HuH-7 (cell line): ENCODE measurements at regions not wholly inside any gene's neighbourhood (a gene's known extent, or its start where the extent isn't known, plus 50 kb on each side); places are given as distances from the start of the nearest gene placed in this dataset.

Experiments used
- DNase-seq: peaks from one replicate; pipeline ENCODE4 v3.0.0; 2011; ENCODE audit warnings: low spot score

DNA sequence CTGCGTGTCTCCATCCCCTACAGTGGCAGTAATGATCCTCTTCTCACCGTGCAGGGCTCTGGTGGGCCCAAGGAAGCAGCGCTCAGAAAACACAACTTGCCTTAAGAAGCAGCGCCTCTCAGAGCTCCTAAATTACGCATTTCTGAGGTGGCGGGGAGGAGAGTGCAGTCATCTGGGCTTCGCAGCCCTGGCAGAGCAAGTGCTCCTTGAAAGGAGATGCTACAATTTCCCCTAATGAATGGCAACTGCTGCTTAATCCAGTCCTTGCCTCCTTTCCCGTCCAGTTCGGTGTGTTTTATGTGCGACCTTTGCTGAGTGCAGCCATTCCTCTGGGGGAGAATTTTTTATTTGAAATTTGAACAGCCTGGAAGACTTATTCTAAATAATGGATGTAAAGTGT lies 287.3 kb downstream of the PTPRU start:
- no peak for DNase-seq

DNA sequence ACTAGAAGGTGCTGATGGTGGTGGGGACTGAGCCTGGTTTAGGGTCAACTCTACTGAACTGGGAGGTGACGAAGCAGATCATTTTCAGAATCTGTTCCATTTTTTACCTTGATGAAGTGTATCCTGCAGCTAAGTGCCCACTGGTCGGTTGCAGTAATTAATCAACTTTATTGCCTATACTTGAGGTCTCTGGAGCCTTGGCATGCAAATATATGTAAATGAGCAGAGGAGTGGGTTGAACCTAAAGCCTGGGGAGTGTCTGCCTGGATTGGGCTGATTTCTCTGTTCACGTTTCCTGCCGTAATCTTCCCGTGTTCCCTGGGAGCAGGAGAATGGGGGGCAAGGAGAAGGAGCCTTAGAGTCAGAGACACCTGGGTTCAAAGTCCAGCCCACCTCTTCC lies 286.8 kb downstream of the PTPRU start:
- DNase-seq: no peak

DNA sequence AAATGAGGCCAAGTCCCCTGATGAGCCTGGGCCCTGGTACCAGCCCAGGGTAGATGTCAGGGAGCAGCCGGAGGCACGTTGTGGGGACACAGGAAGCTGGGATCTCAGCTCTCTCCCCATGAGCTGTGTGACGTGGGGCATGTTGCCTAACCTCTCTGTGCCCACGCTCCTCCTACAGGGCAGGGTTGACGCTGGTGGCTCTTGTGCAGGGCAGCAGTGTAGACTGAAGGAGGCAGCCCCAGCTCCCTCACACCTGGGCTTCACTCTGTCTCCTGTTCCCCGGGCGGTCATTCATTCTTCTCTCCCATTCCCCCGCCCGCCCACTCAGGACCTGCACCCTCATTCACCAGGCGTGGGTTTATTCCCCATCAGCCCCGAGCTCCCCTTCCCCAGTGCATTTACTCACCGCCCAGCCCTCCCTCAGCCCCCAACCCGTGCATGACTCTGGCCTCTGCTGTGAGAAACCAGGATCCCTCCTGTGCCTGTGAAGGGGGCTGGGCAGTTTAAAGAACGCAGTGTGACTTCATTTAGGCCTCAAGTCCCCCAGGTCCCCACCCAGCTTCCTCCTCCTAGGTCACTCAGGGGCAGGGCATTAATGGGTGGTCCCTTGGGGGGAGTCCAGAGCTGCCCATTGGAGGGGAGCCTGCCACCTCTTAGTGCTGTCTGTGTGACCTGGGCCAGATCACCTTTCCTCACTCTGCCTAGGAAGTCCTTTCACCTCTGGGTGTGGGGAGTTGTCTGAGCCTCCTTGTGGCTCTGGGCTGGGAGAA lies 285.7 kb downstream of the PTPRU start:
- no peak for DNase-seq

DNA sequence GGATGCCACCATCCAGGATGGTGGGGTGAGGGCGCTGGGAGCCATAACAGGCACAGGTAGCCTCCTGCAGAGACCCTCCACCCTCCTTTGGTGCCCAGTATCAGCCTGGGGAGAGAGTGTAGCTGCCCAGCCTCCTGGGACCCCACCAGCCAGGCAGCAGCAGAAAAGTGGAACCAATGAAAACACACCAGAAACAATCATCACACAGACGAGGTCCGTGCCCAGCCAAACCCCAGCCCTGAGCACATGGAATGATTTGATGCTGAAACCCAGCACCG lies 285.1 kb downstream of the PTPRU start:
- no peak for DNase-seq

DNA sequence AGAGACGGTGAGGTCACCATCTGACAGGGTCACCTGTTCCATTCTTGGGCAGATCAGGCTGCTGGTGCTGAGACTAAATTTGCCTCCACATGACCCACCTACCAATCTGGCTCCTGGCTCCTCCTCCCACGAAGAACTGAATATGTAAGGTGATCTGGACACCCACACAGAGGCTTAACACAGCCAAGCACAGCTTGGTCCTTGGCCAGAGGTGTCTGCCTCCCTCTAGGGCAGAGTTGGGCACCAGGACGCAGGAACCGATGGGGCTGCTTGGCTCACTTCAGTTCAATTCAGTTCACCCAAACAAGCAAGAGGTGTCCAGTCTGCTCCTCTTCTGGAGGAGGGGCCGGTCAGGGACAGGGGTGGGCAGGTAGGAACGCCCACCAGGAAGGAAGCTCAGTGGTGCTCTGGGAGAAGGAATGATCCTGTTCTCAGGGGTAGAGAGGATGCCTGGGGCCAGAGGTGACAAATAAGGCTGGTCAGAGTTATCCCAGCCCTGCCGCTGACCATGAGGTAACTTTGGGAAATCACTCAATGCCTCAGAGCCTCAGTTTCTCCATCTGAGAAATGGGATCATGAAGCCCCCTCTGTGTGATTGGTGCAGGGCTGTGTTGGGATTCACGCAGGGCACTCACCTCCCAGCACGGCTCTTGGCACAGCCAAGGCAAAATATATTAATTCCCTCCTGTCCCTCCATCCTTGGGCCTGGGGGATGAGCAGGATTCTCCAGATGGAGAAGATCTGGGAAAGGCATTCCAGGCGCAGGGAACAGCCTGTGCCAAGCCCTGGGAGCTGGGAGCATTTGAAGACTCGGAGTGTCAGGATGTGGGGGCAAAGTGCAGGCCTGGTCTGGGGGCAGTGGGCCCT lies 284.5 kb downstream of the PTPRU start:
- DNase-seq: no peak

DNA sequence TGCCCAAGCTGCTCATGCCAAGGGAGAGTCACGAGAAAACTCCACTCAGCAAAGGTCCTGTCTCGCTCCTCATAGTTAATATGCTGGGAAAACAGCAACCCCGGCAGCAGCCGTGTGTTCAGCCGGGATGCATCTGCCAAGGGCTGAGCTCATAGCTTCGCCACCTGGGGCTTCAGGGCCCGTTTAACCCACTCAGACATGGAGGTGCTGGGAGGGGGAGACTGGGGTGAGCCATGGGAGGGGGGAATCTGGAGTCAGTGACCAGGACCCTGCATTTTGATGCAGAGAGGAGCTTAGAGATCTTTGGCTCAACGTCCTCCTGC lies 283.4 kb downstream of the PTPRU start:
- DNase-seq: no peak

DNA sequence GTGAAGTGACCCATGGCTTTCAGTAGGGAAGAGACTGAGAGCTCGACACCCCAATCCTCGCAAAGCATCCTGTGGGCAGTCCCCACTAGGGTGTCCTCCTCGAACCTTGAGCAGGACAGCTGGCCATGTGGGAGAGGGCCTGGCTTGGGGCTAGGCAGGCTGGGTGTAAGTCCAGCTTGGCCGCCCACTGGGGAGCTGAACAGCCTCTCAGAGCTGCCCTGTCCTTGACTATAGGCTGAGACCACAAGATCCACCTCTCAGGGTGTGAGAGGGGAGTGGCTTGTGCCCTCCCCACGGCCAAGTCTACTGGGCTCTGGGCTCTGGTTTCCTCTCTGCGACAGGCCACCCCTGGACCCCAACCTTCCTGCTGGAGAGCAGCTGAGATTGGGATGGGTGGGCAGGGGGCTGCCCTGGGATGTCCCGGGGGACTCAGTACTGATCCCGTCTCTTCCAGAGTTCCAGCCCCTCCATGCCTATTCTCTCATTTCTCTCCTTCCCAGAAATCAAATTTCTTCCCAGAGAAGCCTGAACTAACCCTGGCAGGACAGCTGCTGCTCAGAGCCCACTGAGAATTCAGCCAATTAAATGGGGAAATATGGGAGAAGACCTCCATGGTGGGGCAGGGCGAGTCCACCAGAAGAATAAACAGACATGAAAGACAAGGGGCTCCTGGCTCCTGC lies 282.9 kb downstream of the PTPRU start:
- no peak for DNase-seq

DNA sequence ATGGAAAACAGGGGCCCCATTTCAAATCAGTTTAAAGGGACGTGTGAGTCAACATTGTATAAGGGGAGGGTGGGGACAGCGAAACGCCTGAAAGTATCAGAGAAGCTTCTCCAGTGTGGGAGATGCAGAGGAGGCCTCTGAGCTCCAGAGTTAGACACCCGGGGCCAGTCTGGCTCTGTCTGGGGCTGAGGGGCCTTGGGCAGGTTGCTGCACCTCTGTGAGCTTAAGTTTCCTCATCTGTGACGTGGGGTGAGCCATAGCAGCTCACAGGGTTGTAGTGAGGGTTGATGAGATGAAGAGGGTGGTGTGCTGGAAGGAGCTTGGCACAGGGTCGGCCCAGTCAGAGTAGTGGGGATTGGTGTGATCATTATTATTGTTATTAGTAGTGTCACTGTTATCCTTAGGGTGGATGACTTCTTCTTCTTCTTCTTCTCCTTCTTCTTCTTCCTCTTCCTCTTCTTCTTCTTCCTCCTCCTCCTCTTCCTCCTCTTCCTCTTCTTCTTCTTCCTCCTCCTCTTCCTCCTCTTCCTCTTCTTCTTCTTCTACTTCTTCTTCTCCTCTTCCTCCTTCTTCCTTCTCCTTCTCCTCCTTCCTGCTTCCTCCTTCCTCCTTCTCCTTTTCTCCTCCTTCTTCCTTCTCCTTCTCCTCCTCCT lies 282.0 kb downstream of the PTPRU start:
- no peak for DNase-seq

DNA sequence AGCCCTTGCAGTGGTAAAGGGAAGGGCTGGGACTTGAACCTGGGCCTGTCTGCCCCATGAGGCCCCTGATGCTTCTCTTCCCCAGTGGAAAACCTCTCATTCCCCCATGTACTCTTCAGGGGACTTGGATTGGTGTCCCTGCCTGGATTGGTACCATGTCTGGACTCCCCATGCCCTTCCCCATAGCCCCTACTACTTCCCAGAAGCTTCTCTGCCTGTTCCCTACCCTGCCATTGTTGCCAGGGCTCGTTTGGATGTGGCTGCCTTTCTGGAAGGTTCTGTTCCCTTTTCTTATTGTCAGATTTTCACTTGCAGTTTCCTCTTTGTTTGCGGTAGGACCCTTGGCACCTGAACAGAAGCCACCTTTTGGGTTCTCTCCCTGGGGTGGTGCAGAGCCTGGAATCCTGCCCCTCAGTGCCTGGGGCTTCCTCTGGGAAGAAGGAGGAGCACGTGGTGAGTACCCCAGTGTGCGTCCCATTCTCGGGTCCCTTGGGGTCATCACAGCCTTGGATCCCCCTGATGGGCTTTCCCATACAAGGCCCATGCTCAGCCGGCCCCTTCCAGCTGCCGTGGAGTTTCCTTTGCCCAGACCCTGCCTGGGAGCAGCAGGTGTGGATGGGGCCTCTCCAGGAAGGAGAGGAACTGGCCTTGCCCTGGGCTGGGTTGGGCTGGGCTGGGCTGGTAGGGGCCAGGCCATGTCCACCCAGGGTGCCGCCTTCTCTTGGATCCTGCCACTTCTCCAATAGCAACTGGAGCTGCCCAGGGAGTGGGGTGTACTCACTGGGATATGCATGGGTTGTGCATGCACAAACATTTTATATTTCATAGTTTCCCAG lies 281.1 kb downstream of the PTPRU start:
- no peak for DNase-seq

DNA sequence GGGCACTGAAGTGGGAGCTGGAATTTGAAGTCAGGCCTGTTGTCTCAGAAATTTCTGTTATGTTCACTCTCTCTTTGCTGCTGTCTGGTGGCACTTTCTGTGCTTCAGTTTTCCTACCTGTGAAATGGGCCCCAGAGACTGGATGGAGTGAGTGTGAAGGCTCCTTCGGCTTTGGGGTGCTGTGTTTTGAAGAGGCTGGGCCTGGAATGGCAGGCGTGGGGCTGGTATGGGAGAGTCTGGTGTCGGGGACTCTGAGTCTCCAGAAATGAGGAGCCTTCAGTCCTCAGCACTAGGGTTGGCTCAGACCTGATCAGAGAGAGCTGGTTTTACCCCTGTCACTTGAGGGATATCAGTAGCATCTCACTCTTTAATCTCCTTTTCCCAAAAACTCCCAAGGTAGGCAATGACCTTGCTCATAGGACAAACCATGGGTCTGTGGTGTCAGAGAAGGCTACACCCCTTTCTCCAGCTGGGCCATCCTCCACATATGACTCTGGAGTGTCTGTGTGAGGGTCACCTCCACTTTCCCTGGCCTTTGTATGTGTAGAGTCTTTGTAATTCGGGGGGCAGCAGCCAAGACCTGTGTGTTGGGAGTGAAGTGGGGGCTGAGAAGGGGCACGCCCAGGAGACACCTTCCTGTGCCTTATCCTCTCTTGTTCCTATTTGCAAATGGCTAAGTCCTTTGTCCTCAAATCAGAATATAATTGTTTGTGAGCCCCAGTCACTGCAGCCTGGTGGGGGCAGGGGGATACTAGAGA lies 279.9 kb downstream of the PTPRU start:
- no peak for DNase-seq

DNA sequence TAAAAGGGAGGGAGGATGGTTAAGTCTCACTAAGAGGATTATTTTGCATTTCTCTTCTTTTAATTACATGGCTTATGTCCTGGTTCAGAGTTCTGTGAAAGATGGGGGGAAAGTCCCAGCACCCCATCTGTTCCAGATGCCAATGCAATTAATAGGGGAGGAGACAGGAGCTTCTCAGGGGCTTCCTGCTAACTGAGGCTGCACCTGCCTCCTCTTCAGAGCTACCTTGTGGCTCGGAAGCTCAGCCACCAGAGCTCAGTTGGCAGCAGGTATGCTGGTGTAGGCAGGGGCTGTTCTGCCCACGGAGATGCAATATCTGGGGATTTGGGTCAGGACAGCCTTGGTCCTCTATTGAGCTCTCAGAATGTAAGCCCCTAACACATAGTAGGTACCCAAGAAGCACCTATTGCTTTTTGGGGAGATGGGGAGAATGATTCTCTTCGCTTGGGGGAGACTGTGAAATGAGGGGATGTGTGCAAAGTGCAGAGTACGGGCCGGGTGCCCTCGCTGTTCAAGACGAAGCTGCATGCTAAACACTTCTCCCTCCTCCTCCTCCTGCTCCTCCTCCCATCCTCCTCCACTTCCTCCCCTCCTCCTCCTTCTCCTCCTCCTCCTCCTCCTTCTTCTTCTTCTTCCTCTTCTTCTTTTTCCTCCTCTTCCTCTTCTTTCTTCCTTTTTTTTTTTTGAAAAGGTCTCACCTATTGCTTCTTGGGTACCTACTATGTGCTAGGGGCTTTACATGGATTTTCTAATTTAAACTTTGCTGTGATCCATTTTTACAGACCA lies 279.0 kb downstream of the PTPRU start:
- DNase-seq: no peak

DNA sequence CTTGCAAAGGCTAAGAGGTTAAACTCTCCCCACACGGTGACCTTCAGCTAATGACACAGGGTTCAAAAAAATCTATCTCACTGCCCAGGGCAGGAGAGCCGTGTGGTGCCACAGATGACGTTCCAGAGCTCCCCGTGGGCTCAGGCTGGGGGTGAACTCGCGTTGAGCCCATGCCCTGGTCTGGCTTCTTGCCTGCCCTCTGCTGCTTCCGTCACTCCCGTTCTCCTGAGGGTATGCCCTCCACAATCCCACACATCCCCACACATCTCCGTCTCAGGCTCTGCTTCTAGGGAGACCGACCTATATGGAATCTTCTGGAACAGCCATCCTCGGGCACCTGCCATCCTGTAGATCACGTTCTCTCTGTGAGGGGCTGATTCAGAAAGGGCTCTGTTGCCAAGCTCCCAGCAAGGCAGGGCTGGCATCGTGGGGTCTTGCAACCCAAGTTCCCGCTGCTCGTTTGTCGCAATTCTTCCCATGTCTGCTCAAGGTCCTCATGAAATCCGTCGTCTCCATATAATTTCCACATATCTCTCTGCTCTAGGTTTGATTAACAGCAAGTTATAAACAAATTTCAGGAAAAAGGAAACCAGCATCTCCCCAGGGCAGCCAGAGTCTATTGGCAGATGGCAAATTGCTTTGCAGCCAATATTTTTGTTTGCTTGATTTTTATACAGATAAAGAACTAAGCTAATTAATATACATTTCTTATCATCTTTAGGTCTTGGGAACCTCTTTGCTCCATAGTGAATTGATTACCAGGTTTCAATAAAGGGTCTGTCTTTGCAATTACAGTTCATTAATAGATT lies 278.2 kb downstream of the PTPRU start:
- no peak for DNase-seq

DNA sequence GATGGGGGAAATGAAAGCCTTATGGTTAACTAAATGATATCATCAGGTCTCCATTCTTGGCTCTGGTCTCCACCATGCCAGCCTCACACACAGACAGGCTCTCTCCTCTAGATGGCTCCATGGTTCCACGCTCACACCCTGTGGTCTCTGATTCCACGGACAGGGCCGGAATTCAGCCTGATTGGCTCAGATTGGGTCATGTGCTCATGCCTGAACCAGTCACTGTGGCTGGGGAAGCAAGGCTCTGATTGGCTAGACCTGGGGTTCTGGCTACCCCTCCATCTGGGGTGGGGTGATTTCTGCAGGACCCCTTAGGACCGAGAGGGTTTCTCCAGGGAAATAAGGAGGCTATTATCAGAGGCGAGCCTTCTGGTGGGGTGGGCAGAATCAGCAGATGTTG lies 277.0 kb downstream of the PTPRU start:
- DNase-seq: peak; percentile 20

DNA sequence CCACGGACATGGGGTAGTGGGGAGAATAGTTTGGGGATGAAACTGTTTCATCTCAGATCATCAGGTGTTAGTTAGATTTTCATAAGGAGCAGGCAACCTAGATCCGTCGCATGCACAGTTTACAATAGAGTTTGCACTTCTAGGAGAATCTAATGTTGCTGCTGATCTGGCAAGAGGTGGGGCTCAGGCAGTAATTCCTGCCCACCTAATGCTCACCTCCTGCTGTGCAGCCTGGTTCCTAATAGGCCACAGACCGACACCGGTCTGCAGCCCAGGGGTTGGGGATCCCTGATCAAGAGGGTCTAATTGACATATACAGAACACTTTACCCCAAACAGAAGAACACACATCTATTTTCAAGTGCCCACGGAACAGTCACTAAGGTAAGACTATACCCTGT lies 275.1 kb downstream of the PTPRU start:
- DNase-seq: no peak

DNA sequence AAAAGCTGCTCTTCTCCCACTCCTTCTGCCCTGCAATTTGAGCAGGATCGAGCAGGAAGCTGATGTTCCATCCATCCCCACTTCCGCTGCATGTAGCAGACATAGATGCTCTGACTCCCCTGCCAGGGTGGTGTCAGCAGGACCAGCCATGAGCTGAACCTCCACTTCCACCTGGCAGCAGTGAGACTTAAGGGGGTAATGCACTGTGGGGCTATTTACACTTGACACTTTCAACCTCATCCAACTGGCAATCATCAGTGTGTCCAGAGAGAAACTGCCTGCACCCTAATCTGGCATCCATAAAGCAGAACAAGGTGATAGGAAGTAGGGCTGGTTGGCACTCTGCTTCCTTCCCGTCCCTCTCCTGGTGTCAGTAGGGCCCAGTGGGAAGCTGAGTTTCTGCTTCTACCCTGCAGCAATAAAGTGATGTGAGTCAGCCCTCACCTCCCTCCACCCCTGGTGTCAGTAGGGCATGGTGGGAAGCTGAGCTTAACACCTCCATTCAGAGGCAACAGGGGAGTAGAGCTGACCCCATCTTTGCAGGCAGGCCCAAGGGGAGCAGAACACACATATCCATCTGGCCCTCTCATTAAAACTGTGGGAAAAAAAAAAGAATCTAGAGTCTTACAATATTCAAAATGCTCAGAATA lies 272.3 kb downstream of the PTPRU start:
- DNase-seq: no peak

DNA sequence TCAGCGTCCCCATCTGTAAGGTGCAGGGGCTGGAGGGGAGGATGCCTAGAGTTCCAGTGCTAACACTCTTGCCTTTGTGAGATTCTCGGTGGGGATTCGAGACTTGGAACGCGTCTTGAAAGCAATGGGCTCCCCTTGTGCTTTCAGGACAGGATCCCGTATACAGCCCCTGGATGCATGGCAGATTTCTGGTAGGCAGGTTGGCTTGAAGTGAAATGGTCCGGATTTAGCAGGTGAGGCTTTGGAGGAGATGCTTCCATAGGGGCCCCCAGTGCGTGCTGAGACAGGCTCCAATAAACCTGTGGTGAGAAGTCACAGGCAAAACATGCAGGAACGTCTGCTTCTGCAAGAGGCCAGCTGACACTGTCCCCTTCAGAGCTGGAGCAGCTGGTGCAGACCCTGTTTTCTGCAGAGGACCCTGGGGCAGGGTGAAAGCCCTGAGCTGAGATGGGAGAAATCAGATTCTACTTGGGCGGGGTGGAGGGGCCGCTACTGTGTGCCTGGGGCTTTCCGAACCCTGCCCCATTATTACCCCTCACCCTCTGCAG lies 270.4 kb downstream of the PTPRU start:
- DNase-seq: no peak

DNA sequence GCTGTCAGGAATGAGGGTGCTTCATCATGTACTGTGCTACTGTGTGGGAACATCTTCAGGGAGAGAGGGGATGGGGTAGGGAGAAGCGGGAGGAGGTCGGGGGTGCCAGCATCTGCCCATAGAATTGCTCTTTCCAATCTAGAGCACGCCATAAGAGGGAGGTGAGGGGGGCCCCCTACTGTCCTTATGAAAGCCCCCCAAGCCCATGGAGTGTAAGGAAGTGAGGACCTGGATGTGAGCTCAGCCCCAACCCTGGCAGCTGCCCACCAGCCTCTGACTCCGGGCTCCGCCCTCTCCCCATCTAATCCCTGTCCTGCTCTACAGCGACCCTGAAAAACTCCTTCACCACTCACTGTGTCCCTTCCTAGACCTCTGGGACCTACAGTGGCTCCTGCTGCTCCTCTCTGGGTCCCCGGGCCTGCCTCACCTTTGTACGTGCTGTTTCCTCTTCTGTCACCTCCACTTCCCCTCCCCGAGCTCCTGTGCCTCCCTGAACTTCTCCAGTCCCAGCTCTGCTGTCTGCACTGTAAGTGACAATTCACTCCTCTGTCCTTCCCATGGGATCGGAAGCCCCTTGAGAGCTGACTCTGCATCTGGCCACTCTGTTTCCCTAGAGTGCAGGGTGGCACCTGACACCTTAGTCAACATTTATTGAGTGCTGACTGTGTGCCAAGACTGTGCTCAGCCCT lies 269.4 kb downstream of the PTPRU start:
- no peak for DNase-seq
